DOHH2 (cell line): ENCODE measurements at regions not wholly inside any gene's neighbourhood (a gene's known extent, or its start where the extent isn't known, plus 50 kb on each side); places are given as distances from the start of the nearest gene placed in this dataset.

Experiments
- H3F3A ChIP-seq: fragments of 200-600 bp; sonication (generic), shearing (Covaris generic); 2 replicates; pipeline ENCODE4 v1.6.0; 2016; ENCODE audit warnings: antibody characterized with exemption, mild to moderate bottlenecking; ENCODE audit not compliant: control insufficient read depth, insufficient read depth
- H3K27ac ChIP-seq: fragments of 200-600 bp; sonication (generic); 2 replicates; pipeline ENCODE4 v1.5.1; 2014; ENCODE audit warnings: low read depth, mild to moderate bottlenecking, low read length, moderate library complexity
- H3K27me3 ChIP-seq: fragments of 200-600 bp; sonication (generic); 2 replicates; pipeline ENCODE4 v1.6.1; 2014; ENCODE audit warnings: mild to moderate bottlenecking, low read length, mixed read lengths; ENCODE audit not compliant: control insufficient read depth
- H3K36me3 ChIP-seq: fragments of 200-600 bp; sonication (generic); 2 replicates; pipeline ENCODE4 v1.6.1; 2014; ENCODE audit warnings: mild to moderate bottlenecking, low read length, moderate library complexity, mixed read lengths; ENCODE audit not compliant: control insufficient read depth
- H3K4me1 ChIP-seq: fragments of 200-600 bp; sonication (generic); 2 replicates; pipeline ENCODE4 v1.6.1; 2014; ENCODE audit warnings: mild to moderate bottlenecking, low read length, mixed read lengths; ENCODE audit not compliant: control insufficient read depth
- H3K4me2 ChIP-seq: fragments of 200-600 bp; sonication (generic); 2 replicates; pipeline ENCODE4 v1.6.0; 2014; ENCODE audit warnings: mild to moderate bottlenecking, low read length, moderate library complexity
- H3K4me3 ChIP-seq: fragments of 200-600 bp; sonication (generic); 2 replicates; pipeline ENCODE4 v1.5.1; 2014; ENCODE audit warnings: mild to moderate bottlenecking, low read length, mixed read lengths
- H3K79me2 ChIP-seq: fragments of 200-600 bp; sonication (generic); 2 replicates; pipeline ENCODE4 v1.6.1; 2014; ENCODE audit warnings: mild to moderate bottlenecking, low read length, mixed read lengths; ENCODE audit not compliant: control insufficient read depth
- H3K9me2 ChIP-seq: fragments of 200-600 bp; sonication (generic); replicated peaks from 2 replicates; pipeline ENCODE4 v1.6.1; 2014; ENCODE audit warnings: mild to moderate bottlenecking, low read length, mixed read lengths; ENCODE audit not compliant: control insufficient read depth
- H3K9me3 ChIP-seq: fragments of 200-600 bp; sonication (generic); 2 replicates; pipeline ENCODE4 v1.6.1; 2014; ENCODE audit warnings: antibody characterized with exemption, low read length, mixed read lengths; ENCODE audit not compliant: control insufficient read depth, insufficient read depth
- H4K20me1 ChIP-seq: fragments of 200-600 bp; sonication (generic); 2 replicates; pipeline ENCODE4 v1.6.0; 2014; ENCODE audit warnings: low read depth, mild to moderate bottlenecking, antibody characterized with exemption, low read length, moderate library complexity; ENCODE audit not compliant: control insufficient read depth, insufficient read depth
- CTCF ChIP-seq: fragments of 200-600 bp; sonication (generic); IDR thresholded peaks from one replicate; pipeline ENCODE4 v1.5.1; 2014; ENCODE audit warnings: antibody characterized with exemption, mild to moderate bottlenecking, low read depth, low read length; ENCODE audit not compliant: poor library complexity, severe bottlenecking
- EZH2phosphoT487 ChIP-seq: fragments of 200-600 bp; sonication (generic); IDR thresholded peaks from 2 replicates; pipeline ENCODE4 v1.6.1; 2017; ENCODE audit warnings: borderline replicate concordance, mild to moderate bottlenecking, antibody characterized with exemption, low read length, moderate library complexity, mixed read lengths

- TF ChIP-seq EZH2phosphoT487 (no peak), CTCF (no peak)
- peaks cover 10% of the 10 kb centered on the region for H3K27me3 ChIP-seq
- no peaks in the 10 kb centered on the region for H3K9me3 ChIP-seq
- no peak overlapping the region for H3K4me2 ChIP-seq
- no peaks in the 10 kb centered on the region for H3K4me1 ChIP-seq
- no peaks in the 10 kb centered on the region for H4K20me1 ChIP-seq
- no peaks in the 10 kb centered on the region for H3K79me2 ChIP-seq
- no peak overlapping the region for H3K27ac ChIP-seq
- no peak overlapping the region for H3K4me3 ChIP-seq
- H3K9me2 ChIP-seq: no peaks in the 10 kb centered on the region
- H3K36me3 ChIP-seq: no peaks in the 10 kb centered on the region
- H3F3A ChIP-seq: no peaks in the 10 kb centered on the region
Measured at GRCh38 chr13:77449265-77449664, 86.2 kb upstream of the SCEL start.

DNA sequence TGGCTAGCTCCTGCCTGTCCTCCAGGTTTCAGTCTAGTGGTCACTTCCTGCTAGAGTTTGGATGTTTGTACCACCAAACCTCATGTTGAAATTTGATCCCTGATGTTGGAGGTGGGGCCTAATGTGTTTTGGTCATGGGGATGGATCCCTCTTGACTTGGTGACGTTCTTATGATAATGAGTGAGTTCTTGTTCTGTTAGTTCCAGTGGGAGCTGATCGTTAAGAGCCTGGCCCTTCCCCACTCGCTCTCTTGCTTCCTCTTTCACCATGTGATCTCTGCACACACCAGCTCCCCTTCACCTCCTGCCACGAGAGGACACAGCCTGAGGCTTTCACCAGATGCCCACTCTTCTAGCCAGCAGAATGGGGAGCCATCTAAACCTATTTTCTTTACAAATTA lies 86.8 kb upstream of the SCEL start:
- TF ChIP-seq CTCF: no peak
- TF ChIP-seq EZH2phosphoT487: no peak
- Histone ChIP-seq H3K9me2 (no peaks in the 10 kb centered on the region), H3F3A (no peaks in the 10 kb centered on the region), H3K27ac (no peak overlapping the region), H3K4me1 (no peaks in the 10 kb centered on the region), H3K27me3 (peaks cover 7% of the 10 kb centered on the region), H3K36me3 (no peaks in the 10 kb centered on the region), H3K79me2 (no peaks in the 10 kb centered on the region), H3K4me3 (no peak overlapping the region), H4K20me1 (no peaks in the 10 kb centered on the region), H3K4me2 (no peak overlapping the region), H3K9me3 (no peaks in the 10 kb centered on the region)

DNA sequence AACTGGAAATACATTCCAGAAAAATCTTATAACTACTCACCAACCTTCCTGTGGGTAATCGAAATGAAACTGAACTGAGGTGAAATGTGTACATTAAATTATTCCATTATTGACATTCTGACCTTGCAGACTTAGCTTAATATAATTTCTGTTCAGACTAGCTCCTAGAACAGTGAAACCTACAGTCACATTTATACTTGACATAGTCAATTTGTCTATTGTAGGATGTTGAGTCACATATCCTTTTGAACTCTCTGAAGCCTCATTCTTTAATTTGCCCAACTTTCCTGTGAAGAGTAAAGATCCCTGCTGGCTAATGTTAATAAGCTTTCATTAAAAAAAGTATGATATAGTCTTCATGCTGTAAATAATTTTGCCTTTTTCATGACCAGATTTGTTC lies 92.0 kb upstream of the SCEL start:
- H3K4me3 ChIP-seq: no peak overlapping the region
- TF ChIP-seq EZH2phosphoT487 (no peak), CTCF (no peak)

DNA sequence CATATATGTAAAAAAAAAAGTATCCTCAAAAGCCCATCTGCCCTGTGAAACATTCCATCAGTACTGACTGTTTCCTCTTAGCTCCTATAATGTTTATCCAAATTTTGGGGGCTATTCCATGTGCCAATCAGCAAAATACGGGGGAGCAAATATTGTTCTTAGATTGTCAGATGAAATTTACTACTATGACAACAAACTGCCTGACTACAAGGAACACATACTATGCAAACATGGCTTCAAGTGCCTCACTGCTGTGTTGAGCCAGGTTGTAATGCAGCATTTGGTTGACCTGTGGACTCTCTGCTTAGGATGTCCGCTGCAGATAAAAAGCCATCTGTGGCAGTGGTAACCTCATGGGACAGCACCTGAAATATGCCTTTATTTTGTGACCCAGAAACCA lies 98.2 kb upstream of the SCEL start:
- no peak overlapping the region for H3K4me2 ChIP-seq
- TF ChIP-seq EZH2phosphoT487 (no peak), CTCF (no peak)

More for the DNA sequence above, 92.0 kb upstream of the SCEL start:
- no peaks in the 10 kb centered on the region for H3K36me3 ChIP-seq
- H3K79me2 ChIP-seq: no peaks in the 10 kb centered on the region
- peaks cover 4% of the 10 kb centered on the region; the same call in 1 of the 2 replicates for H3K27me3 ChIP-seq
- H3K9me2 ChIP-seq: no peaks in the 10 kb centered on the region
- H3K27ac ChIP-seq: no peak overlapping the region
- H3K4me1 ChIP-seq: no peaks in the 10 kb centered on the region
- no peaks in the 10 kb centered on the region for H3F3A ChIP-seq
- H3K4me2 ChIP-seq: no peak overlapping the region
- H4K20me1 ChIP-seq: no peaks in the 10 kb centered on the region
- H3K9me3 ChIP-seq: no peaks in the 10 kb centered on the region

More for the DNA sequence above, 98.2 kb upstream of the SCEL start:
- Histone ChIP-seq H3K4me1 (no peaks in the 10 kb centered on the region), H3K4me3 (no peak overlapping the region), H3K9me3 (no peaks in the 10 kb centered on the region), H3K9me2 (no peaks in the 10 kb centered on the region), H3K36me3 (no peaks in the 10 kb centered on the region), H3K27me3 (no peaks in the 10 kb centered on the region), H3F3A (no peaks in the 10 kb centered on the region), H3K27ac (no peak overlapping the region), H4K20me1 (no peaks in the 10 kb centered on the region), H3K79me2 (no peaks in the 10 kb centered on the region)
